ELF-1 (cell line): ENCODE measurements at regions not wholly inside any gene's neighbourhood (a gene's known extent, or its start where the extent isn't known, plus 50 kb on each side); places are given as distances from the start of the nearest gene placed in this dataset.
"Not testable (repeated sequence)": the region's sequence is repeated elsewhere in the genome, so short reads cannot be mapped to it uniquely, and the experiment has no call there.

ENCODE experiments used
- DNase-seq: peaks from one replicate; pipeline ENCODE4 v3.0.0-alpha.2; 2016; ENCODE audit warnings: low read depth, low spot score

- no peak for DNase-seq
These were observed 215.2 kb upstream of the NOCT start for GRCh38 chr4:138800421-138800820.

DNA sequence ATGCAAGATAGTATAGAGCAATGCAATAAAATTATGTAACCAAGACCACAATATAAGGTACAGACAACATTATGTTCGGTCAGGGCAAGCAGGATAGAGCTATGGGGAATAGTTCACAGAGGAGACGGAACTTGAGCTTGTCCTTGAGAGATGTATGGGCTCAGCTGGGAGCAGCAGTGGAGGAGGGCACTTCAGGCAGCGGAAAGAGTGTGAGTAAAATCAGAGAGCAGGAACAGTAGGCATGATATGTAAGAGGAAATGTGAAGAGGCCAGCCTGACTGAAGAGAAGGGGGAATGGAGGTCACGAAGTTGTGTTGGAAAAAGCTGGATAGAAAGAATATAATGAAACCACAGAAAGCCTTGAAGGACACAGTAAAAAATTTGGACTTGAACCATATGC is 217.2 kb upstream of the NOCT start:
- no peak for DNase-seq

DNA sequence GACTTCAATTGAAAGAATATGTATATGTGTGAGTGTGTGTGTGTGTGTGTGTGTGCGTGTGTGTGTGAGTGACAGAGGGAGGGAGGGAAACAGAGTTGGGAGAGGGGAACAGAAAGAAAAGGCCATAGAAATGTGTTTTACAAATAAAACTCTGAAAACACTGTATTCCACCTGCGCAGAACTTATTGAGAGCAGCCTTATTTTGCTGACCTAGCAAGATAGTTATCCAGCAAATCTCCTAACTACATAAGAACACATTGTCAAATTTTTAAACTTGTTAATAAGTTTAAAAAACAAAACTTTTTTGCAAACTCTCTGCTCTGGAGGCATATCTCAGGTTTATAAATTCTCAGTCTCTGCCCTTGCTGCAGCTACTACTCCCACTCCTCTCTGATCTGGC is 217.9 kb upstream of the NOCT start:
- no peak for DNase-seq

DNA sequence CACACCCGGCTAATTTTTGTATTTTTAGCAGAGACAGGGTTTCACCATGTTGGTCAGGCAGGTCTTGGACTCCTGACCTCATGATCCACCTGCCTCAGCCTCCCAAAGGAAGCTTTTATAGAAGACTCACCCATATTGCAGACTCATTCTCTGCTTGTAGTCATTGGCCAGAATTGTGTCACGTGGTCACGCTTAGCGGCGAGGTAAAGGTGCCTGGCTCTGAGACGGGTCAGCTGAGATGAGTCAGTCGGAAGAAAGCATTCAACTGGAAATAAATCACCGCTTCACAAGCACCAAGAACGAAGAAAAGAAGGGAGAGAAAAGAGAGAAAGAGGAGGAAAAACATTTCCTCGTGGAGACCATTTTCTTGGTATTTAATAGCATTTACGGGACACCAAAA is 218.8 kb upstream of the NOCT start:
- DNase-seq = no peak

DNA sequence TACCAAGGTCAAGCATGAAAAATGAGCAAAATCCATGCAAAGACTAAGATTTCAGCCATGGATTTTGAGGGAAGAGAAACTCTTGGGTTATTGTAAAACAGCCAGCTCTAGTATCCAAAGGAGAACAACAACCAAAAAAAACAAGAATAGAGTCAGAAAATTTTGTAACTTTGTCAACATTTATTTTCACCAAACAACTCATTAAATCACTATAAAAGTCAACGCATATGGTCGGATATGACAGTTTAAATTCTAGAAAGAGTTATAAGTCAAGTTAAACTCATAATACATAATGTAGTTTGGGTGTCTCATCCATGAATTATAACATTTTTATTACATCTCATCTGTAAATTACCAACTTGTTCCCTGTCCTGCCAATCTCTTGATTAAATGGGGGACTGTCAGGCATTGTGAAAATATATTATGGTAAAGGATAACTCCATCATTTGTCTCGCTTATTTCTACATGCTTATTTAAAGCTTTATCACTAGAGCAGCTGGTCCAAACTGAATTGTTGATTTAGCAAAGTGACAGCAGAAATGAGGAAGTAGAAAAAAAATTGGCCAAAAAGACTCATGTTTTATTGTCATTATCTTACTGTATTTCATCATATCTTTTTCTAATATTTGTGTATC is 224.8 kb upstream of the NOCT start:
- no peak for DNase-seq

DNA sequence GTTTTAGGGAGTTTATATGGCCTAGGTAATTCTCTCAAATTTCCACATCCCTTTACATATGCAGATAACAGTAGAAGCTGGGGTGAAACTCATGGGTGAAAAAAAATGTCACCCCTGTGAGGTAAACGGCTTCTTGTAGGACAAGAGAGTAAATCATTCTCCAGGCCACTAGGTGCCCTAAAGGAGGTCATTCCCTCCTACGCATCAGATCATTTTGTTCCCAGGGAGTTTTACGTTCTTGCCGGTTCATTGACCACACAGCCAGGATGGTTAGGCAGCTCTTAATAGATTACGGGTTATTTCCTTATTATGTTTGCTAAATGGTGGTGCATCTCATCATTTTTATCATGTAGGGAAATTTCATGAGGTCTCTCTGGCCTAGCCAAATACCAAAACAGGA is 225.8 kb upstream of the NOCT start:
- no peak for DNase-seq

DNA sequence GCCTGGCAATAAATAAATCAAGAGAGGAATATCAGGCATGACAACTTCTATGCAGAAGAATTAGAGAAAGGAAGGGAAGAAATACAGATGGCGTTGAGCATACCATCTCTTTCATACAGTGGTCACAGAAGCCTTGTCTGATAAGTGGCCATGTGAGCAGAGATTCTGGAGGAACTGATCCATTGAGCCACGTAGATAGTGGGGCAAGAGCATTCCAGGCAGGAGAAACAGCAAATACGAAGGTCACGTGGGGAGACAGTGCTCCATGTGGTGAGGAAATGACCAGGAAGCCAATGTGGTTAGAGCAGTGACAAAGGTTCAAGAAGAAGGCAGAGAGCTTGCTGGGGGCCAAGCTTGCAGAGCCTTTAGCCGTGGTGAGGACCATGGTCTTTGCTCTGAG is 226.7 kb upstream of the NOCT start:
- no peak for DNase-seq

DNA sequence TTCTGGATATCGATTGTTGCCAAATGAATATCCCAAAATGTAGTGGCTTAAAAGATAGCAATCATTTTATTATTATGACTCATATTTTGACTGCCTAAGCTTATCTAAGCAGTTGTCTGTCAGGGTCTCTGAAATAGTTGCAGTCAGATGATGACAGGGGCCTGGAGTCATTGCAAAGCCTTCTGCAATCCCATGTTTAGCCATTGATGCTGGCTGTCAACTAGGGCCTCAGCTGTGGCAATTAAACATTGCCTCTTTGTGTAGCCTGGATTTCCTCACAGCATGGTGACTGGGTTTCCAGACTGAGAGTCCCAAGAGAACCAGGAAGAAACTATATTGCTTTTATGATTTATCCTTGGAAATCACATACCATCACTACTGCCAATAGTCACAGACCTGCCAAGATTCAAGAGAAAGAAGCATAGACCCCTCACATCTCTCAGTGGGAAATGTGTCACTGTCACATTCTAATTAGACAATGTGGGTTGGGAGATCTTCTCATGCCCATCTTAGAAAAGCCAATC is 227.3 kb upstream of the NOCT start:
- no peak for DNase-seq

DNA sequence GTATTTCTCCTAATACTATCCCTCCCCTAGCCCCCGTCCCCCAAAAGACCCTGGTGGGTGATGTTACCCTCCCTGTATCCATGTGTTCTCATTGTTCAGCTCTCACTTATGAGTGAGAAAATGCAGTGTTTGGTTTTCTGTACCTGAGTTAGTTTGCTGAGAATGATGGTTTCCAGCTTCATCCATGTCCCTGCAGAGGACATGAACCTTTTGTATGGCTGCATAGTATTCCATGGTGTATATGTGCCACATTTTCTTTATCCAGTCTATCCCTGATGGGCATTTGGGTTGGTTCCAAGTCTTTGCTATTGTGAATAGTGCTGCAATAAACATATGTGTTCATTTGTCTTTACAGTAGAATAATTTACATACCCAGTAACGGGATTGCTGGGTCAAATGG is 235.8 kb upstream of the NOCT start:
- DNase-seq = not testable (repeated sequence)

DNA sequence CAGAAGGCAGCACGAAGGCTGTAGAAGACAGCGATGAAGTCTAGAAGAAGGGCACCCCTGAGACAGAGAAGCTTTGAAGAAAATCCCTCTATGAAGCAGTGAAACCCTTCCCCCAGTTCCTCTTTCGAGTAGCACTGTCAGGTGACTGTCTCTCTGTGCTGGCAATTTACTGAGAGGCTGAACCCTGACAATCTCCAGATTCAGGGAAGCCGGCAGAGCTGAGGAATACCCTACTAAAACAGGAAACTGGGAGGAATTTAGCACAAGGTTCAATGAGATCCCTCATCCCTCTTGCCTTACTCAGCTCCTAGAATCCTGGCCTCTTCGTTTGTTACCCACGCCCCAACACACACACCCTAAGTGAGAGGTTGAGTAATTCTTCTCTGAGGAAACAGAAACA is 239.7 kb upstream of the NOCT start:
- peak; percentile 30 for DNase-seq

DNA sequence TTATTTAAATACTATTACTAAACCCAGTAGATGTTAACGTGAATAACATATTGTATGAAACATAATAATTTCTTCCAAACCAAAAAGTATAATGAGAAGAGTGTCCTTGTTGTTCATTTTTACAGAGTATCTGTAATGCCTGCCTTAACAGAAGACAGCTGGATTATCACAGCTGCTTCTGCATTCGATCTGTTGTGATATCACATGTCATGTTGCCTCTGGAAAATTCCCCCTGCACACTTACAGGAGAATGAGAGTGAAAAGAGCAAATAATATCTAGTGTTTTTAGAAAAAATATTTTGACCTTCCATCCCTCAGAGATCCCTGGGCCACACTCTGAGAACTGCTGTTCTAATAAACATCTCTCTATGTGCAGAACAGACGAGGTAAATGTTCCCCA is 240.1 kb upstream of the NOCT start:
- no peak for DNase-seq

- peak; percentile 60 for DNase-seq
These were observed 240.6 kb upstream of the NOCT start for GRCh38 chr4:138774940-138775339.

DNA sequence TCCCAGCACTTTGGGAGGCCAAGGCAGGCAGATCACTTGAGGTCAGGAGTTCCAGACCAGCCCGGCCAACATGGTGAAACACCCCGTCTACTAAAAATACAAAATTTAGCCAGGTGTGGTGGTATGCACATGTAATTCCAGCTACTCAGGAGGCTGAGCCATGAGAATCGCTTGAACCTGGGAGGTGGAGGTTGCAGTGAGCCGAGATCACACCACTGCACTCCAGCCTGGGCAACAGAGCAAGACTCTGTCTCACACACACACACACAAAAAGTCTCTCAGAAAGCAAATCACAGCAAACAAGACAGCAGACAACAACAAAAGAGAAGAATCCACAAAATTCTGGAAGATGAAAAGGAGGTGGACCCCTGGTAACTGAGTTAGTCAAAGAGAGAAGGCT is 241.5 kb upstream of the NOCT start:
- DNase-seq = not testable (repeated sequence)

GRCh38 chr4:138773321-138773720 is 242.3 kb upstream of the NOCT start:
- DNase-seq = no peak

DNA sequence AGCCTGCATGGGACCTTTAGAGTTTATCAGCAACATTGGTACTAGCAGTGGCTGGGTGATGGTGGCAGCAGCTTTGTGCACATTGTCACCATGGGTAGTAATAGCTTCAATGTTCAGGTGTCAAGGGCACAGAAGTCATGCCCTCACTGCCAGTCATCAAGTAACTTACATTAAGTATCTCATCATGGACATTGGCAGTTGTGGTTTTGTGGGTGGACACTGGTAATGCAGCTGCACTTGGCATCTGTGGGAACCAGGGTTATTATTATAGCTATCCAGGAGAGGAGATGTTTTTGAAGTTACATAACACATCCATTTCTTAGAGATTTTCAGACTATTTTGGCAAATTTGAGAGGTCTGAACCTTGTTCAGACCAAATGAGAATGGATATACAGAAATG is 243.2 kb upstream of the NOCT start:
- DNase-seq = no peak

GRCh38 chr4:138770818-138771217 is 244.8 kb upstream of the NOCT start:
- DNase-seq = no peak

DNA sequence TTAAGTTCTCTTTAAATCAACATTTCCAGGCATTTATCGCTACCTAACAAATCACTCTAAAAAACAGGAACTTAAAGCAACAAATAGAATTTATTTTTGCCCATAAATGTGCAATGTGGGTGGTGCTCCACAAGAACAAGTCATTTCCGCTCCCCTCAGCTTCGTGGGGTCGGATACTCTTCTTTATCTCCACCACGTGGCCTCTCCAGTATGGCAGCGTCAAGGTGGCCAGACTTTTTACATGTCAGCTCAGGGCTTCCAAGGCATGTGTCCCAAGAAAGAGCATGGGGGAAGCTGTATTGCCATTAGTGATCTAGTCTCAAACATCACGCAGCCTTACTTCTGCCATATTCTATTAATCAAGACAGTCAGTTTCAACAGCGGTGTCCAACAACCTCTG is 249.2 kb upstream of the NOCT start:
- DNase-seq = no peak

- DNase-seq = no peak
These were observed 250.1 kb upstream of the NOCT start for GRCh38 chr4:138765442-138765841.

DNA sequence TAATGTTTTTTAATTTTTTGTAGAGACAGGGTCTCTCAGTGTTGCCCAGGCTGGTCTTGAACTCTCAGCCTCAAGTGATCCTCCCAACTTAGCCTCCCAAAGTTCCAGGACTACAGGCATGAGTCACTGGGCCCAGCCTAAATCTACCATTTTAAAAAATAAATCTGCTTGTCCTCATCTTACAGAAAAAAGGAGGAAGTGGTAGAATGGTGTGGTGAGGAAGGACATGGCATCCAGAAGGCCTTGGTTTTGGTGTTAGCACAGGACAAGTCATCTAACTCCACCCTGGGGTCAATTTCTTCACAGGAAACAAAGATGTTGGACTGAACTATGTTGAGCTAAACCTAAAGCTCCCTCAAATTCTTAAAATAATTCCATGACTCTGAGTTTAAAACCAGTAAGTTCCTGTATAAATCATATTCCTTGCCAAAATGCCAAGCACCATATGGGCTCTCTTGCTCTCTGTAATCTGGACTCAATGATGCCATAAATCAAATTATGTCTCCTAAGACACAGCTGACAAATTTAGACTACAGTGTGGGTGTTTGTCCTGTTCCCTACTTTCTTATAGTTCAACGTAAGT is 253.9 kb upstream of the NOCT start:
- no peak for DNase-seq

DNA sequence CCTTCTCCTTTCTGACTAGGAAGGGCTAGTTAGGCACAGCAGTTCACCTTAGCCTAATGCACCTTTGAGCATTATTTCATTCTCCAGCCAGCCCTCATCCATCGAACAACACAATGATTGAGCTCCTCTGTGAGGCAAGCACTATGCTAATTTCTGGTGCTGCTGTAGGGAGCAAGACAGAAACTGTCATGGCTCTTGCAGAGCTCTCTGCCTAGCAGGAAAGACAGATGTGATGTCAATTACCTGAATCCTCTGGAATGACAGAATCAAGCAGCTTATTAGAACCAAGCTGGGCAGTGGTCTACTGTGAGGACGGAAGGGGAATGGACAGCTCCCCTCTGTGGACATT is 256.1 kb upstream of the NOCT start:
- DNase-seq = no peak

GRCh38 chr4:138758876-138759553 is 256.6 kb upstream of the NOCT start:
- no peak for DNase-seq

GRCh38 chr4:138758196-138758595 is 257.4 kb upstream of the NOCT start:
- no peak for DNase-seq

GRCh38 chr4:138757432-138757831 is 258.1 kb upstream of the NOCT start:
- DNase-seq = no peak
